IgD-negative memory B cell (primary cell): ENCODE measurements at regions not wholly inside any gene's neighbourhood (a gene's known extent, or its start where the extent isn't known, plus 50 kb on each side); places are given as distances from the start of the nearest gene placed in this dataset.
"Not testable (repeated sequence)": the region's sequence is repeated elsewhere in the genome, so short reads cannot be mapped to it uniquely, and the experiment has no call there.

Source experiments
- H3K27ac Mint-ChIP-seq, 3 donors: one replicate each; pipeline ENCODE4 v1.8.0; 2020 to 2022; ENCODE audit warnings: mild to moderate bottlenecking in 3 of 3, mixed read lengths in 3 of 3, moderate library complexity in 1 of 3
- H3K27me3 Mint-ChIP-seq: one replicate; pipeline ENCODE4 v1.8.0; 2021; ENCODE audit warnings: mixed read lengths
- H3K36me3 Mint-ChIP-seq: one replicate; pipeline ENCODE4 v1.8.0; 2020; ENCODE audit warnings: mild to moderate bottlenecking, mixed read lengths
- H3K4me1 Mint-ChIP-seq, 3 donors: one replicate each; pipeline ENCODE4 v1.8.0; 2020 to 2022; ENCODE audit warnings: mixed read lengths in 3 of 3, mild to moderate bottlenecking in 1 of 3
- H3K4me3 Mint-ChIP-seq, 4 donors: one replicate each; pipeline ENCODE4 v1.8.0; 2020 to 2022; ENCODE audit warnings: mild to moderate bottlenecking in 4 of 4, mixed read lengths in 4 of 4, moderate library complexity in 3 of 4
- H3K9me3 Mint-ChIP-seq, 3 donors: one replicate each; pipeline ENCODE4 v1.8.0; 2020 to 2021; ENCODE audit warnings: mixed read lengths in 3 of 3, mild to moderate bottlenecking in 1 of 3

- H3K27me3 Mint-ChIP-seq, result peaks cover 4% of the 10 kb centered on the region
Observed at GRCh38 chr1:232149287-232150201, 480.4 kb downstream of the SIPA1L2 start.

GRCh38 chr1:232147215-232147614 lies 482.7 kb downstream of the SIPA1L2 start:
- Mint-ChIP-seq H3K27ac (no peak overlapping the region), H3K9me3 (peaks cover 0 to 4% (median 0%) of the 10 kb centered on the region in 3 donors), H3K4me1 (no peaks in the 10 kb centered on the region), H3K27me3 (no peaks in the 10 kb centered on the region), H3K36me3 (no peaks in the 10 kb centered on the region), H3K4me3 (no peak overlapping the region)

More at GRCh38 chr1:232149287-232150201, 480.4 kb downstream of the SIPA1L2 start:
- no peak overlapping the region for H3K27ac Mint-ChIP-seq
- no peaks in the 10 kb centered on the region for H3K36me3 Mint-ChIP-seq
- H3K9me3 Mint-ChIP-seq, result peaks cover 0 to 2% (median 0%) of the 10 kb centered on the region in 3 donors
- no peaks in the 10 kb centered on the region for H3K4me1 Mint-ChIP-seq
- no peak overlapping the region for H3K4me3 Mint-ChIP-seq

GRCh38 chr1:232146514-232146913 lies 483.4 kb downstream of the SIPA1L2 start:
- H3K27me3 Mint-ChIP-seq, result no peaks in the 10 kb centered on the region
- H3K4me1 Mint-ChIP-seq, result no peaks in the 10 kb centered on the region
- no peak overlapping the region for H3K4me3 Mint-ChIP-seq
- no peaks in the 10 kb centered on the region for H3K36me3 Mint-ChIP-seq
- no peak overlapping the region for H3K27ac Mint-ChIP-seq
- H3K9me3 Mint-ChIP-seq, result peaks cover 0 to 4% (median 3%) of the 10 kb centered on the region in 3 donors

GRCh38 chr1:232145768-232146167 lies 484.2 kb downstream of the SIPA1L2 start:
- peaks cover 1 to 5% (median 4%) of the 10 kb centered on the region in 3 donors for H3K9me3 Mint-ChIP-seq
- H3K27ac Mint-ChIP-seq, result no peak overlapping the region
- no peaks in the 10 kb centered on the region for H3K36me3 Mint-ChIP-seq
- H3K27me3 Mint-ChIP-seq, result no peaks in the 10 kb centered on the region
- H3K4me3 Mint-ChIP-seq, result no peak overlapping the region
- no peaks in the 10 kb centered on the region for H3K4me1 Mint-ChIP-seq

- no peaks in the 10 kb centered on the region for H3K4me1 Mint-ChIP-seq
- no peaks in the 10 kb centered on the region for H3K36me3 Mint-ChIP-seq
- no peaks in the 10 kb centered on the region for H3K27me3 Mint-ChIP-seq
- H3K27ac Mint-ChIP-seq, result no peak overlapping the region
- H3K9me3 Mint-ChIP-seq, result peaks cover 2 to 6% (median 4%) of the 10 kb centered on the region in 3 donors
- no peak overlapping the region for H3K4me3 Mint-ChIP-seq
Observed at GRCh38 chr1:232144696-232145230, 485.2 kb downstream of the SIPA1L2 start.

GRCh38 chr1:232143315-232143886 lies 486.5 kb downstream of the SIPA1L2 start:
- no peaks in the 10 kb centered on the region for H3K27me3 Mint-ChIP-seq
- no peak overlapping the region for H3K4me3 Mint-ChIP-seq
- H3K4me1 Mint-ChIP-seq, result no peaks in the 10 kb centered on the region
- no peaks in the 10 kb centered on the region for H3K36me3 Mint-ChIP-seq
- H3K9me3 Mint-ChIP-seq, result peaks cover 2 to 6% (median 4%) of the 10 kb centered on the region in 3 donors
- no peak overlapping the region for H3K27ac Mint-ChIP-seq

- Mint-ChIP-seq H3K36me3 (no peaks in the 10 kb centered on the region), H3K9me3 (peaks cover 2 to 6% (median 4%) of the 10 kb centered on the region in 3 donors), H3K4me3 (no peak overlapping the region), H3K27me3 (no peaks in the 10 kb centered on the region), H3K4me1 (no peaks in the 10 kb centered on the region), H3K27ac (no peak overlapping the region)
Observed at GRCh38 chr1:232142403-232143314, 487.3 kb downstream of the SIPA1L2 start.

- not testable (repeated sequence) for H3K27ac Mint-ChIP-seq, H3K27me3 Mint-ChIP-seq, H3K4me1 Mint-ChIP-seq, H3K9me3 Mint-ChIP-seq, H3K4me3 Mint-ChIP-seq, H3K36me3 Mint-ChIP-seq
Observed at GRCh38 chr1:232141167-232141448, 488.8 kb downstream of the SIPA1L2 start.

GRCh38 chr1:232140419-232141166 lies 489.3 kb downstream of the SIPA1L2 start:
- Mint-ChIP-seq H3K36me3 (no peaks in the 10 kb centered on the region), H3K9me3 (peaks cover 2 to 6% (median 6%) of the 10 kb centered on the region in 3 donors), H3K4me1 (no peaks in the 10 kb centered on the region), H3K27me3 (no peaks in the 10 kb centered on the region), H3K4me3 (no peak overlapping the region), H3K27ac (no peak overlapping the region)

- H3K4me3 Mint-ChIP-seq, result no peak overlapping the region
- H3K27me3 Mint-ChIP-seq, result no peaks in the 10 kb centered on the region
- no peak overlapping the region for H3K27ac Mint-ChIP-seq
- no peaks in the 10 kb centered on the region for H3K4me1 Mint-ChIP-seq
- H3K36me3 Mint-ChIP-seq, result no peaks in the 10 kb centered on the region
- H3K9me3 Mint-ChIP-seq, result peaks cover 2 to 6% (median 5%) of the 10 kb centered on the region in 3 donors
Observed at GRCh38 chr1:232139444-232139843, 490.5 kb downstream of the SIPA1L2 start.

- no peaks in the 10 kb centered on the region for H3K27me3 Mint-ChIP-seq
- no peak overlapping the region for H3K4me3 Mint-ChIP-seq
- no peak overlapping the region for H3K27ac Mint-ChIP-seq
- no peaks in the 10 kb centered on the region for H3K36me3 Mint-ChIP-seq
- H3K4me1 Mint-ChIP-seq, result peaks cover 0 to 4% (median 0%) of the 10 kb centered on the region in 3 donors
- peaks cover 2 to 6% (median 5%) of the 10 kb centered on the region in 3 donors for H3K9me3 Mint-ChIP-seq
Observed at GRCh38 chr1:232138044-232138443, 491.9 kb downstream of the SIPA1L2 start.

- H3K9me3 Mint-ChIP-seq, result peaks cover 2 to 6% (median 2%) of the 10 kb centered on the region in 3 donors
- H3K4me1 Mint-ChIP-seq, result peaks cover 0 to 4% (median 0%) of the 10 kb centered on the region in 3 donors
- no peaks in the 10 kb centered on the region for H3K27me3 Mint-ChIP-seq
- H3K4me3 Mint-ChIP-seq, result no peak overlapping the region
- H3K36me3 Mint-ChIP-seq, result no peaks in the 10 kb centered on the region
- no peak overlapping the region for H3K27ac Mint-ChIP-seq
Observed at GRCh38 chr1:232137066-232137465, 492.9 kb downstream of the SIPA1L2 start.

GRCh38 chr1:232136136-232136535 lies 493.8 kb downstream of the SIPA1L2 start:
- Mint-ChIP-seq H3K9me3 (peaks cover 2 to 8% (median 2%) of the 10 kb centered on the region in 3 donors), H3K36me3 (no peaks in the 10 kb centered on the region), H3K27me3 (no peaks in the 10 kb centered on the region)

GRCh38 chr1:232134365-232134764 lies 495.6 kb downstream of the SIPA1L2 start:
- H3K9me3 Mint-ChIP-seq, result peaks cover 0 to 9% (median 8%) of the 10 kb centered on the region in 3 donors
- peaks cover 0 to 4% (median 0%) of the 10 kb centered on the region in 3 donors for H3K4me1 Mint-ChIP-seq
- H3K27ac Mint-ChIP-seq, result no peak overlapping the region
- no peak overlapping the region for H3K4me3 Mint-ChIP-seq
- no peaks in the 10 kb centered on the region for H3K36me3 Mint-ChIP-seq
- no peaks in the 10 kb centered on the region for H3K27me3 Mint-ChIP-seq

More at GRCh38 chr1:232136136-232136535, 493.8 kb downstream of the SIPA1L2 start:
- Mint-ChIP-seq H3K4me3 (no peak overlapping the region), H3K4me1 (peaks cover 0 to 4% (median 0%) of the 10 kb centered on the region in 3 donors), H3K27ac (no peak overlapping the region)
